H54 (cell line): ENCODE measurements at regions not wholly inside any gene's neighbourhood (a gene's known extent, or its start where the extent isn't known, plus 50 kb on each side); places are given as distances from the start of the nearest gene placed in this dataset.

Source experiments
- DNase-seq: peaks from one replicate; pipeline ENCODE4 v3.0.0; 2011; ENCODE audit warnings: low spot score, mixed read lengths; ENCODE audit not compliant: insufficient read length
- FAIRE-seq: peaks from 3 replicates; lab custom pipeline; 2011; peaks lifted over from hg19 to GRCh38; lab: Jason Lieb, UNC
- POLR2A ChIP-seq: IDR thresholded peaks from 2 replicates; pipeline ENCODE4 v1.6.1; 2011; ENCODE audit warnings: low read depth, mild to moderate bottlenecking, low read length

DNA sequence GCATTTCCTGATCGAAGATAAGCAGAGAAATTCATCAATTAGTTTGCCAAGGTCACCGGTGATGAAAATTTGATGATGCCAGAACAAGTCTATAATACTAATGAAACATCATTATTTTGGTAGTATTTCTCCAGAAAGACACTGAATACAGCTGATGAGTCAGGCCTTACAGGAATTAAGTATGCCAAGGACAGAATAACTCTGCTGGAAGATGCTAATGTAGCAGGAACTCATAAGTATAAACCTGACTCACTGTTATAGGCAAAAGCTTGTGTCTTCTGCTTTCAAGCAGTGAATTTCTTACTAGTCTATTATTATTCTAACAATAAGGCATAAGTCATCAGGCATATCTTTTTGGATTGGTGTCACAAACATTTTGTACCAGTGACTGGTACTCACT lies 1825.1 kb upstream of the IGFBP7 start:
- no peak for TF ChIP-seq POLR2A
- DNase-seq = no peak
- FAIRE-seq = no peak

DNA sequence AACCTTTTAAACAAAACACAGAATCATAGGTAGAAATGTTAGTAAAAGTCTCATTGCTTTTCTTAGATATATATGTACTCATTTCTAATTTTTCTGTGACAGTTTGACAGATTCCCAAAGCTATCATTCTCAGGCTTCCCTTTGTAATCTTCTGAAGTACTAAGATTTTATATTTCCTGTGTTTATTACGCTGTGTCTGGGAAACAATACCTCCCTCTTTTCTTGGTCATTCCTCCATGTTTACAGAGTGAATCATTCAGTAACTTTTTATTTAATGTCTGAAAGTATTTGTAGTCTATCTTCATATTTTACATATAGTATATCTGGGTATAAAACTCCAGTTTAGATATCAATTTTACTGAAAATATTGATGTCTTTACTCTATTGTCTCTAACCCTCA lies 1826.3 kb upstream of the IGFBP7 start:
- no peak for TF ChIP-seq POLR2A
- FAIRE-seq = no peak
- DNase-seq = no peak

DNA sequence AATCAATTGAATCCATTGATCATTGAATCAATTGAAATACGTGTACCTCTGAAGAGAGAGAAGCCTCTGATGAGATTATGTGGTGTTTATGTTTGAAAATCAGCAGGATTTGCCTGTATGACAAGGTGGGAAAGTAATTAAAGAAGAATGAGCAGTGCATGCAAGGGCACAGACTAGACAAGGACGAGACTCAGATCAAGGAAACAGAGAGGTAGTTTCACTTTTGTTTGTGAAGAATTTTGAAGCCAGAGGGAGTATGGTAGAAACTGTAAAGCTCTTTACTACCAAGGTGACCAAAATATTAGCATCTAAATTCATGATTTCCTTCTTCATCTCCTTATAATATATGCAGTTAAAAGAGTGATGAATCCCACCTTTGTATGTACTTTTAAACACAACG lies 1830.0 kb upstream of the IGFBP7 start:
- DNase-seq (no peak), FAIRE-seq (no peak)
- no peak for TF ChIP-seq POLR2A

DNA sequence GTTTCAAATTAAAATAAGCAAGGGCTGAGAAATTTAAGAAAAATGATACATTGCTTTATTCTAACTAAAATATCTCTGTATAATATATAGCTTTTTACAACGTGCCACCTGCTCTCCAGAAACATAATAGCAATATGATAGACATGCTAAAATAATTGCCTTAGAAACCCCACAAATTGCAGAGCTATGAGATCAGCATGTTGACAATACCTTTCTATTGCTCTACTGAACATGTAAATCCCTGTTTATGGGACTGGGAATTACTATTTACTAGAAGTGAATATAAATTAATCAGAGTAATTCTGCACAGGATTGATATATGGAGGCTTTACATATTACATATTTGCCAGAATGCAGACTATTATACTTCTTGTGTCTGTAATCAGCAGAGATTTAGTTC lies 1831.1 kb upstream of the IGFBP7 start:
- DNase-seq = no peak
- no peak for FAIRE-seq
- TF ChIP-seq POLR2A = no peak

DNA sequence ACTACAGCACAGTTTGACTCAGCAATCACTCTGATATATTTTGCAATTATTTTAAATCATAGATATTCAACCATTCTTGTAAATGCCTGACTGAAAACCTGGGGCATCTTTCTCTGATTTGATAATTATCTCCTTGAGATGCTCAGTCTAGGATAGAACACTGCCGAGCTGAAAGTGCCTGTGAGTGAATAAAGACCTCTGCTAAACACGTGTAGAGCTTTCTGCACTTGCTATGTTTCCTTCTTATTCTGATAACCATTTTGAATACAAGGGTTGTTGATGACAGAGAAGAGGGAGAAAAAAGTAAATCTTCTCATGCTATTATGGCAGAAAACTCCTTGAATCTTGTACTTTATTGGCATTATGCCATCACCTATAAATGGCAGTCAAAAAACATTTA lies 1843.4 kb upstream of the IGFBP7 start:
- DNase-seq = no peak
- TF ChIP-seq POLR2A = no peak
- FAIRE-seq = no peak

DNA sequence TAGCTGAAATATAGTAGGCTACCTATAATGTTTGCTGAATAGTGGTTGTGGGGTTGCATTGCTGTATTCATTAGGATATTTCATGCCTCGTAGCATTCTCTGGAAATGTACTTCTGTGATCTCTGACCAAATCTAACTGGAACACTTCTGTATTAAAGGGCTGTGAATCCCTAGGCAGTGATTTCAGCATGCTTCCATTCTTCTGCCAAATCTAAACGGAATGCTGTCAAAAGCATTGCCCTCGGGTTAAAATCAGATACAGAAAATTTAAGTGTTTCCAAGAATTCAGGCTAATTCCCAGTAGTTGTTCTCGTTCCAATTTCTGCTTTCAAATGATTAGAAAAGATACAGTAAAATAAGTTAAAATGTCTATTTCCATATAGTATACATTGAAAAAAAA lies 1847.5 kb upstream of the IGFBP7 start:
- FAIRE-seq (no peak), DNase-seq (no peak)
- TF ChIP-seq POLR2A = no peak

DNA sequence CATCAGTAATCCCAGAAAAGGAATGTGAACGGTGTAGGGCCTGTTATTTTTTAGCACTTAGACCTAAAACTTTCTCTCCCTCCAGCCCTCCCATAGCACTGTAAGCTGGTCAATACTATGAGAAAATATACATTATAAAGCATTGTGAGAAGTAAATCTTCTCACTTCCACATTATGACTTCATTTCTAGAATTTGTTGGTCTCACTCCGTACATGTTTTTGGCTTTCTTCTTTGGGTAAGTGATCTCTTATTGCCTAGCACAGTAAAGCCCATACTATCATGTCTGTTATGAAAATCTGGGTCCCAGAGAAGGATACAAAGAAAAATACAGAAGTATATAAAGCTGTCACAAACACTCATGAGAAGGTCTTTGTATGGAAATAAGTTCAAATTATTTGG lies 1851.1 kb upstream of the IGFBP7 start:
- no peak for FAIRE-seq
- TF ChIP-seq POLR2A = no peak
- DNase-seq = no peak

DNA sequence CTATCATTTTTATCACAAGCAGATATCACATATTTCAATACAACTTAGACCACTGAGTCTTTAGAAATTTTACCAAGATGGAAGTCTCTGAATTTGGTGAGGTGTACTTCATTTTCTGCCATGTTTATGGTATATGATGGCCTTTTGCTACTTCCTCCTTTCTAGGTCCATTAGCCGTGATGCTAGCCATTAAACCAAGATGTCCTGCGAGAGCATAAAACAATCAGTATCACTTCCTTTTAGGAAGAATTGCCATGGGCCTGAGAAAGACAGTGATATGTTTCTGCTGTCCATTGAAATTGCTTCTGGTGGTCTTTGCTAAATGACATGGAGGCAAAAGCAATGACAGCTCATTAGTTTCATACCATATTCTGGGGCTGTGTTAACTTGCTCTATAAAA lies 1851.7 kb upstream of the IGFBP7 start:
- no peak for DNase-seq
- TF ChIP-seq POLR2A = no peak
- FAIRE-seq = no peak

DNA sequence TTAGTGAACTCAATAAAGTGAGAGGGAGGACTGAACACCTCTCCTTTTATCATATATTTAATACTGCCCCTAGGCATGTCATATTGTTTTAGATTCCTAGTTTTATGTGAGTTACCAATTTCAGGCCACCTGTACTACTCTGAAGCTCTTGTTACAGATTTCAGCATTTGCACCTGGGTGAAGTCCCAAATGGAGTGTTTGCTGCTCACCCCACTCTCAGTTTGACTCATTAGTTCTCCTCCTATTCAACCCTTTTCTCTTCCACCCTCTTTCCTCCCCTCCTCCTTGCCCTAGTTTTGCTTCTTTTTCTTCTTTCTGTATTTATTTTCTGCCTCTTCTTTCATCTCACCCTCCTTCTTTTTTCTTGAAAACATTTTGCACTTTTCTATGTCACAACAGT lies 1852.2 kb upstream of the IGFBP7 start:
- no peak for DNase-seq
- FAIRE-seq = no peak
- TF ChIP-seq POLR2A = no peak

DNA sequence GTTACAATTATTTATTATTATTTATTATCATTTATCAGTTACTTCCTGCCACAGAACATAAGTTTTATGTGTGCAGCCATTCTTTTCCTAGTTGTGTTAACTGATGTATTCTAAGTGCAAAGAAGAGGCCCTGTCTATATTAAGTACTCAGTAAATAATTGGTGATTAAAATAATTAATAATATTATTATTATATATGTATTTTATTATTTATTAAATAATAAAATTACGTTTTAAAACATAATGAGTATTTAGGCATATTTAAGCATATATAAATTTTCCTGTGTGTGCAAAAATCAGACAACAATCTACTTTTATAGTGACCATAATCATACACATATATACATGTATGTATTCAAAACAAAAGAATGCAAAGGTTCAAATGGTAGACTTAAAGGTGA lies 1871.6 kb upstream of the IGFBP7 start:
- TF ChIP-seq POLR2A = no peak
- FAIRE-seq (no peak), DNase-seq (no peak)

DNA sequence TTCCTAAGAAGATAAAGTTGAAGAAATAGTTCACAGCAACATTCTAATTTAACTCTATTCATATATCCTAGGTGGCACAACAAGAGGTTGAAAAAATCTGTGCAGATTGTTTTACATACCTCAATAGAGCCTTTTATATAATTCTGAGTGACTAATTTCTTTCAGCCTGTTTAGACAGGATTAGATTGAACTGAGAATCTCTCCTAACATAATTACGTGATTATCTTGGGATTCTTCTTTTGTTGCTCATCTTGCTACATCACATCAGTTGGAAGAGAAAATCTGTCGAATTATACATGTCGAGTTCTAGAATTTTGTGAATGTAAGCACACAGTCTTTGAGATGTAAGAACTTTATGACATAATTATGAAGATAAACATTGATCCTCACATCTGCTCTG lies 1873.7 kb upstream of the IGFBP7 start:
- DNase-seq (no peak), FAIRE-seq (no peak)
- TF ChIP-seq POLR2A = no peak

DNA sequence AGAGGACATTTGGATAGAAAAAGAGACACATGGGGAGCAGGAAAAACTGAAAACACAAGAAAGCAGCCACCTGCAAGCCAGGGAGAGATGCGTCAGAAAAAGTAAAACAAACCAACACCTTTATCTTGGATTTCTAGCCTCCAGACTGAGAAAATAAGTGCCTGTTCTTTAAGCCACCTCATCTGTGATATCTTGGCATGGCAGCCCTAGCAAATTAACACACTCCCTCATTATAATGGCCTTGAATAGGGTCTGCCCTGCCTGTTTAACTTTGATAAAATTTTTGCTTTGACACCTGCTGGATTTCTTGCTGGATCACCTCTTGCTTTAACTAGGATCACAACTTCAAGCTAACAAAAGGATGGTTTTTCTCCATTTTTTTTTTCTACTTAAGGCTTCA lies 1892.0 kb upstream of the IGFBP7 start:
- no peak for TF ChIP-seq POLR2A
- FAIRE-seq = no peak

DNA sequence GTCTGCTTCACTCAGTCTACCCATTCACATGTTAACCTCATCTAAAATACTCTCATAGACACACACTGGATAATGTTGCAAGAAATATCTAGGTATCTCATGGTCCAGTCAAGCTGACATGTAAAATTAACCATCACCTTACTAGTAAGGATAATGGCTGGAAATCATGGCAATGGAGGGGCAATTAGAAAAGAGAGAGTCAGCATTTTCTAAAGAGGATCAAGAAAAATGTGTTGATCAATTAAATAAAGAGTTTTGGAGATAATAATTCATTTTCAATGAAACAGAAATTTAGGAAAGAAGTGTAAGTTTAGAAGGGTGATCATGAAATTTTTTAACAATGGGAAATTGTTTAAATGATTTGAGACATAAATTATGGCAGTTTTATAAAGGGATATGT lies 1914.1 kb upstream of the IGFBP7 start:
- no peak for TF ChIP-seq POLR2A
- FAIRE-seq (no peak), DNase-seq (no peak)

More for the DNA sequence above, 1892.0 kb upstream of the IGFBP7 start:
- DNase-seq = no peak

DNA sequence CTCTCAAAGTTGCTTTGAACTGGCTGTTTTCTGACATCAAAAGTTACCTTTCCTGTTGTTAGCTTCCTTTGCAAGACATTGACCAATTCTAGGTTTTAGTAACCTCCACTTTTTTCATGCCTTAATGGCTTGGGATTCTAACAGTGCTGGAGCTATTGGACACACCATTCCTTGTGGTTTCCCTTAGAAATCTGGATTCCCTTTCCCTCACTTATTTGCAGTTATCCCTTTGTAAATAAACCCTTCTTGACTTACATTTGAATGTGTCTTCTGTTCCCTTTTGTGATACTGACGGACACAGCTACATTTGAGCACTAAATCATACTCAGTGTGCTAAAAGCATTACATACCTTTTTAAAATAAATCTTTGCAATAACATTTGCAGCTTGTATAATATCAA lies 1927.6 kb upstream of the IGFBP7 start:
- no peak for FAIRE-seq
- DNase-seq = no peak
- TF ChIP-seq POLR2A = no peak

DNA sequence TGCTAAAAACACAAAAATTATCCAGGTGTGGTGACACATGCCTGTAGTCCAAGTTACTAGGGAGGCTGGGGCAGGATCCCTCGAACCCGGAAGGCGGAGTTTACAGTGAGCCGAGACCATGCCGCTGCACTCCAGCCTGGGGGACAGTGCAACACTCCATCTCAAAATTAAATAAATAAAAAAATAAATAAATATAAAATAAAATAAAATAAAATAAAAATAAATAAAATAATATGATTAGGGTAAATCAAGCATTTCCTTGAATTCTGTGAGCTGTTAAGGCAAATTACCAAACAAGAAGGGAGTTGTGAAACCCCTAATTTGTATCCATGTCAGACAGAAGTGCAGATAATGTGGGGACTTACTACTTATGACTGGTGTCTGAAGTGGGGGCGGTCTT lies 1928.9 kb upstream of the IGFBP7 start:
- FAIRE-seq (no peak), DNase-seq (no peak)
- no peak for TF ChIP-seq POLR2A

DNA sequence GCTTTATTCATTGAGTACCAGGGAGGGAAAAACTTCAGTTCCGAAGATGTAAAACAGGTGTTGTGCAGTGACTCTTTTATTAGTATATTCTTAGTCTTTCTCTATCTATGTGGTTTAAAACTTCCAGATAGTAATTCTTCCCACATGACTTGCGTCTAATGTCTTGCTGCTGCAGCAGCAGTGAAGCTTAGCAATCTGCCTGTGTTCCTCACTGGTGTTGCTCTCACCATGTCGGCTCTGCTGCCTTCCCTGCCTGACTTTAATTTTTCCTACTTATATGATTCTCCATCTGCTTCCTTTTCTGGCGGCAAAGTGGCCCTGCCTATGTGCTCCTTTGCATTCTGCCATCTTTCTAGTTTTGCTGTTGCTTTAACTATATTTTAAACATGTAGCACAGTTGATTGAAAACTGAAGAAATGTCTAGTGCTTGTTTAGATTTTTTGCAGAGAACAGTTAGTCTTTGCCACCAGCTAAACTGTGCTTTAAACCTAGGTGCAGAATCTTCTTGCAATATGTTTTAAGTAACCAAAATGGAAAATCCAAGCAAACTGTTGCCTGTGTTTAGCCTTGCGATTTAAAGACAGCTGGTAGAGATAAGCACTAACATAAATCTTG lies 1934.2 kb upstream of the IGFBP7 start:
- no peak for FAIRE-seq
- no peak for DNase-seq

More for the DNA sequence above, 1934.2 kb upstream of the IGFBP7 start:
- no peak for TF ChIP-seq POLR2A
